ENCODE measurements at regions not wholly inside any gene's neighbourhood (a gene's known extent, or its start where the extent isn't known, plus 50 kb on each side); places are given as distances from the start of the nearest gene placed in this dataset.

DNA sequence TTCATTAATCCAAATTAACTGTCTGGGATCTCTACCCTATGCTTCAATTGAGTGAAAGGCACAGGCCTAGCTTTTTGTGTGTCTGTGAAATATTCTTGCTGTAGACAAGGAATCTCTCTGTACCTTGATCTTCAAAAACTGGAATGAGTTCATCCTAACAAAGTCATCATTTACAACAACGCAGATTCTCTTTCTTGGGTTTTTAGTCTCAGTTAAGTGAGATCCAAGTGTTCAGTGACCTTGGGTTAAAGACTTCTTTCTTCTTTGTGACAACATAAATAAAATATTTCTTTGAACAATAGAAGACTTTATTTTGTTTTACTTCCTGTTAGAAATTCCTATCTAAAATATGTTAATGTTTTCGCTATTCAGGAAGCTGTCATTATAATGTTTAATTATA is 192.2 kb upstream of the LMNTD1 start:
- TF ChIP-seq CTCF (conservative IDR thresholded peaks at IDR 0.05) (no peak), ZFX (IDR thresholded peaks at IDR 0.05) (no peak)

Data from C4-2B (cell line).